ENCODE measurements at regions not wholly inside any gene's neighbourhood (a gene's known extent, or its start where the extent isn't known, plus 50 kb on each side); places are given as distances from the start of the nearest gene placed in this dataset.
"Not testable (repeated sequence)": the region's sequence is repeated elsewhere in the genome, so short reads cannot be mapped to it uniquely, and the experiment has no call there.

DNA sequence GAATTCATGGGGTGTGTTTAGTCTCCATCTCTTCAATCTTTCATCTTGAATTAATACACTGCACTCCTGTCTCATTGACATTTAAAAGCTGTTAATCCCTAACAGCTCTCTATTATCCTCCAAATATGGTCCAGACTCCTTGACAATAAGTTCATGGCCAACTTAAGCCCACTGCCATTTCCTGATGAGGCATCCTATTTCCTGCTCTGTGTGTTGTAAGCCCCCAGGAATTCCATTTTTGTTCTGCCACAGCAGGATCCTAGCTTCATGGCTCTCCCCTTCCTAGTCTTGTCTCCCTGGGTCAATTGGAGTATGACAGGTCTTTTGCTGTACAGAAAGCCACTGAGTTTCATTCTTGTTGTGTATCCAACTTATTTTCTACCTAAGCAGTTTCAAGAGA lies 218.8 kb downstream of the OTUD1 start:
- Histone ChIP-seq H3K9me3 (ENCODE audit: insufficient read depth, low read length, severe bottlenecking) (no peaks in the 10 kb centered on the region), H3K27me3 (ENCODE audit: insufficient read depth, low read length, poor library complexity) (no peaks in the 10 kb centered on the region), H3K4me2 (ENCODE audit: insufficient read depth, low read length) (no peak overlapping the region), H3K36me3 (ENCODE audit: insufficient read depth, low read length) (no peaks in the 10 kb centered on the region), H2AFZ (ENCODE audit: low read depth, low read length) (no peak overlapping the region), H3K4me3 (ENCODE audit: low read depth in 1 of 2, low read length in 2 of 2) (no peak overlapping the region), H3K79me2 (ENCODE audit: insufficient read depth, low read length) (no peaks in the 10 kb centered on the region), H3K27ac (ENCODE audit: low read length) (no peak overlapping the region), H4K20me1 (ENCODE audit: insufficient read depth, low read length) (no peaks in the 10 kb centered on the region), H3K9ac (ENCODE audit: low read depth, low read length) (no peak overlapping the region), H3K4me1 (ENCODE audit: insufficient read depth, low read length) (no peaks in the 10 kb centered on the region)
- no peak for TF ChIP-seq EZH2 (IDR thresholded peaks at IDR 0.05; ENCODE audit: borderline replicate concordance, low read depth, low read length, severe bottlenecking)
- TF ChIP-seq, protein P1, sequence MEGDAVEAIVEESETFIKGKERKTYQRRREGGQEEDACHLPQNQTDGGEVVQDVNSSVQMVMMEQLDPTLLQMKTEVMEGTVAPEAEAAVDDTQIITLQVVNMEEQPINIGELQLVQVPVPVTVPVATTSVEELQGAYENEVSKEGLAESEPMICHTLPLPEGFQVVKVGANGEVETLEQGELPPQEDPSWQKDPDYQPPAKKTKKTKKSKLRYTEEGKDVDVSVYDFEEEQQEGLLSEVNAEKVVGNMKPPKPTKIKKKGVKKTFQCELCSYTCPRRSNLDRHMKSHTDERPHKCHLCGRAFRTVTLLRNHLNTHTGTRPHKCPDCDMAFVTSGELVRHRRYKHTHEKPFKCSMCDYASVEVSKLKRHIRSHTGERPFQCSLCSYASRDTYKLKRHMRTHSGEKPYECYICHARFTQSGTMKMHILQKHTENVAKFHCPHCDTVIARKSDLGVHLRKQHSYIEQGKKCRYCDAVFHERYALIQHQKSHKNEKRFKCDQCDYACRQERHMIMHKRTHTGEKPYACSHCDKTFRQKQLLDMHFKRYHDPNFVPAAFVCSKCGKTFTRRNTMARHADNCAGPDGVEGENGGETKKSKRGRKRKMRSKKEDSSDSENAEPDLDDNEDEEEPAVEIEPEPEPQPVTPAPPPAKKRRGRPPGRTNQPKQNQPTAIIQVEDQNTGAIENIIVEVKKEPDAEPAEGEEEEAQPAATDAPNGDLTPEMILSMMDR (IDR thresholded peaks at IDR 0.05; ENCODE audit: borderline replicate concordance, extremely low read depth, low read length, poor library complexity, severe bottlenecking) = no peak
- no peak for ATAC-seq (ENCODE audit: insufficient read depth, low read depth)
- DNase-seq = no peak

DNA sequence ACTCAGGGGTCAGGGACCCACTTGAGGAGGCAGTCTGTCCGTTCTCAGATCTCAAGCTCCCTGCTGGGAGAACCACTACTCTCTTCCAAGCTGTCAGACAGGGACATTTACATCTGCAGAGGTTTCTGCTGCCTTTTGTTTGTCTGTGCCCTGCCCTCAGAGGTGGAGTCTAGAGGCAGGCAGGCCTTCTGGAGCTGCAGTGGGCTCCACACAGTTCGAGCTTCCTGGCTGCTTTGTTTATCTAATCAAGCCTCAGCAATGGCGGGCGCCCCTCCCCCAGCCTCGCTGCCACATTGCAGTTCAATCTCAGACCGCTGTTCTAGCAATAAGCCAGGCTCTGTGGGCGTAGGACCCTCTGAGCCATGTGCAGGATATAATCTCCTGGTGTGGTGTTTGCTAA lies 233.0 kb downstream of the OTUD1 start:
- H3K4me1 ChIP-seq (ENCODE audit: insufficient read depth, low read length); H3K79me2 ChIP-seq (ENCODE audit: insufficient read depth, low read length); H3K4me2 ChIP-seq (ENCODE audit: insufficient read depth, low read length); H3K9me3 ChIP-seq (ENCODE audit: insufficient read depth, low read length, severe bottlenecking); H3K27ac ChIP-seq (ENCODE audit: low read length); H3K4me3 ChIP-seq (ENCODE audit: low read depth in 1 of 2, low read length in 2 of 2); H3K9ac ChIP-seq (ENCODE audit: low read depth, low read length); H4K20me1 ChIP-seq (ENCODE audit: insufficient read depth, low read length); ATAC-seq (ENCODE audit: insufficient read depth, low read depth); H3K27me3 ChIP-seq (ENCODE audit: insufficient read depth, low read length, poor library complexity); H2AFZ ChIP-seq (ENCODE audit: low read depth, low read length); H3K36me3 ChIP-seq (ENCODE audit: insufficient read depth, low read length): not testable (repeated sequence)
- peak; percentile 22 for DNase-seq

DNA sequence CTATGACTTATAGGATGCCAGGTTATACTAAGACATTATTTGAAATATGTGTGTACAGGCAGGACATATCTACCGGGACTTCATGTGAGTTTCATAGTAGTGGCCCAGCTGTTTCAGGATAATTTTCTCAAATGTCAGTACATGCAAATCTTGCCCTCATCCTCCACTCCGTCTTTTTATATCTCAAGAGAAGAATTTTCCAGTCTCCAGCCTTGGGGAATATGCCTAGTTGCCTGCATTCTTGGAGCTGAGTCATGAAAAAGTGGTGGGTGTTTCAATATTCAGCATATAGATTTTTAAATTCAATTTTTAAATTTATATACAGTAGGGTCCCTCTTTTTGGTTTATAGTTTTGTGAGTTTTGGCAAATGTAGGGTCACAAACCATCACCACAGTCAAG lies 236.7 kb downstream of the OTUD1 start:
- ATAC-seq (ENCODE audit: insufficient read depth, low read depth) (no peak), DNase-seq (no peak)
- Histone ChIP-seq H3K27me3 (ENCODE audit: insufficient read depth, low read length, poor library complexity) (no peaks in the 10 kb centered on the region), H3K27ac (ENCODE audit: low read length) (no peak overlapping the region), H2AFZ (ENCODE audit: low read depth, low read length) (no peak overlapping the region), H3K4me1 (ENCODE audit: insufficient read depth, low read length) (no peaks in the 10 kb centered on the region), H3K4me2 (ENCODE audit: insufficient read depth, low read length) (no peak overlapping the region), H3K9me3 (ENCODE audit: insufficient read depth, low read length, severe bottlenecking) (no peaks in the 10 kb centered on the region), H4K20me1 (ENCODE audit: insufficient read depth, low read length) (no peaks in the 10 kb centered on the region), H3K9ac (ENCODE audit: low read depth, low read length) (no peak overlapping the region), H3K79me2 (ENCODE audit: insufficient read depth, low read length) (no peaks in the 10 kb centered on the region), H3K36me3 (ENCODE audit: insufficient read depth, low read length) (no peaks in the 10 kb centered on the region), H3K4me3 (ENCODE audit: low read depth in 1 of 2, low read length in 2 of 2) (no peak overlapping the region)
- TF ChIP-seq EZH2 (IDR thresholded peaks at IDR 0.05; ENCODE audit: borderline replicate concordance, low read depth, low read length, severe bottlenecking) = no peak
- TF ChIP-seq, protein P1 (IDR thresholded peaks at IDR 0.05; ENCODE audit: borderline replicate concordance, extremely low read depth, low read length, poor library complexity, severe bottlenecking) = no peak

DNA sequence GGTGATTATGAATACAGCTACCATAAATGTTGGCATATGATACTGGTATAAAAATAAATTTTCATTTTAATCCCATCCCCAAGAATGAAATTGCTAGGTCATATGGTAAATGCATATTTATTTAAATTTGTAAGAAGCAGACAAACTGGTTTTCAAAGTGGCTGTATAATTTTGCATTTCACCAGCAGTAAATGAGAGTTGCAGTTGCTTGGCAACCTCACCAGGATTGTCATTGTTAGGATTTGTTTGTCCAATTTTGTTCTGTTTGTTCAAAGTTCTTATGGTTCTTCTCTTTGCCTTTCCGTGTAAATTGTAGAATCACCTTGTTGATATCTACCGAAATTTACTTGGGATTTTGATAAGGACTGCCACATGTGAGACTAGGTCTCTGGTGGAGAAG lies 237.4 kb downstream of the OTUD1 start:
- no peak overlapping the region for H3K9ac ChIP-seq (ENCODE audit: low read depth, low read length)
- no peaks in the 10 kb centered on the region for H3K4me1 ChIP-seq (ENCODE audit: insufficient read depth, low read length)
- H3K27ac ChIP-seq (ENCODE audit: low read length) = no peak overlapping the region
- no peak for TF ChIP-seq EZH2 (IDR thresholded peaks at IDR 0.05; ENCODE audit: borderline replicate concordance, low read depth, low read length, severe bottlenecking)
- TF ChIP-seq, protein P1 (IDR thresholded peaks at IDR 0.05; ENCODE audit: borderline replicate concordance, extremely low read depth, low read length, poor library complexity, severe bottlenecking) = no peak
- H3K79me2 ChIP-seq (ENCODE audit: insufficient read depth, low read length) = no peaks in the 10 kb centered on the region
- no peak for ATAC-seq (ENCODE audit: insufficient read depth, low read depth)
- no peak for DNase-seq
- H3K9me3 ChIP-seq (ENCODE audit: insufficient read depth, low read length, severe bottlenecking) = no peaks in the 10 kb centered on the region
- H3K4me2 ChIP-seq (ENCODE audit: insufficient read depth, low read length) = no peak overlapping the region
- H3K4me3 ChIP-seq (ENCODE audit: low read depth in 1 of 2, low read length in 2 of 2) = no peak overlapping the region
- H4K20me1 ChIP-seq (ENCODE audit: insufficient read depth, low read length) = no peaks in the 10 kb centered on the region
- no peaks in the 10 kb centered on the region for H3K36me3 ChIP-seq (ENCODE audit: insufficient read depth, low read length)
- H2AFZ ChIP-seq (ENCODE audit: low read depth, low read length) = no peak overlapping the region
- no peaks in the 10 kb centered on the region for H3K27me3 ChIP-seq (ENCODE audit: insufficient read depth, low read length, poor library complexity)

All from DND-41 (cell line).